A673 (cell line): ENCODE measurements at regions not wholly inside any gene's neighbourhood (a gene's known extent, or its start where the extent isn't known, plus 50 kb on each side); places are given as distances from the start of the nearest gene placed in this dataset.

ENCODE experiments used
- CTCF ChIP-seq: fragments of 300-800, 200-600 bp; sonication (generic); conservative IDR thresholded peaks from 2 replicates; pipeline ENCODE4 v1.5.1; 2017; ENCODE audit warnings: low read depth, mild to moderate bottlenecking, antibody characterized with exemption, low read length, moderate library complexity, mixed read lengths
- EZH2 ChIP-seq: fragments of 200-600 bp; sonication (generic); IDR thresholded peaks from 2 replicates; pipeline ENCODE4 v1.6.1; 2017; ENCODE audit warnings: borderline replicate concordance, low read depth, mild to moderate bottlenecking, mixed read lengths, antibody characterized with exemption, low read length; ENCODE audit not compliant: poor library complexity, severe bottlenecking

DNA sequence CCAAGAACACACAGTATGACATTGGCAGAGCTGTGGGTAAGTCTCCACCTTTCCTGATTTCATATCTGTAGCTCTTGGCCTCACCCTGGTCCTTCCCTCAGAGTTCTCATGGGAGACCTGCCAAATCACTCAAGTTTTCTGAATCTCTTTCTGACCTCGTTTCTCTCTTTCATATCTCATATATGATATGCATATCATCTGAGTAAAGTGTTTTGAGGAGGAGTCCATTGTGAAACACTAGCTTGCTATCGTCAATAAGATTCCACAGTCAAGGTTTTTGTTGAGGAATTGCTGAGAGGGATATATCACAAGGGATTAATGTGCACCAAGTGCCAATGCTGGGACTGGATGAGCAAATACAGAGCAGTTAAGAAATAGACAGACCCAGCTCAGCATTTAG is 739.2 kb downstream of the BRINP1 start:
- TF ChIP-seq CTCF (no peak), EZH2 (no peak)
